ENCODE measurements at regions not wholly inside any gene's neighbourhood (a gene's known extent, or its start where the extent isn't known, plus 50 kb on each side); places are given as distances from the start of the nearest gene placed in this dataset.

- TF ChIP-seq, protein P1, sequence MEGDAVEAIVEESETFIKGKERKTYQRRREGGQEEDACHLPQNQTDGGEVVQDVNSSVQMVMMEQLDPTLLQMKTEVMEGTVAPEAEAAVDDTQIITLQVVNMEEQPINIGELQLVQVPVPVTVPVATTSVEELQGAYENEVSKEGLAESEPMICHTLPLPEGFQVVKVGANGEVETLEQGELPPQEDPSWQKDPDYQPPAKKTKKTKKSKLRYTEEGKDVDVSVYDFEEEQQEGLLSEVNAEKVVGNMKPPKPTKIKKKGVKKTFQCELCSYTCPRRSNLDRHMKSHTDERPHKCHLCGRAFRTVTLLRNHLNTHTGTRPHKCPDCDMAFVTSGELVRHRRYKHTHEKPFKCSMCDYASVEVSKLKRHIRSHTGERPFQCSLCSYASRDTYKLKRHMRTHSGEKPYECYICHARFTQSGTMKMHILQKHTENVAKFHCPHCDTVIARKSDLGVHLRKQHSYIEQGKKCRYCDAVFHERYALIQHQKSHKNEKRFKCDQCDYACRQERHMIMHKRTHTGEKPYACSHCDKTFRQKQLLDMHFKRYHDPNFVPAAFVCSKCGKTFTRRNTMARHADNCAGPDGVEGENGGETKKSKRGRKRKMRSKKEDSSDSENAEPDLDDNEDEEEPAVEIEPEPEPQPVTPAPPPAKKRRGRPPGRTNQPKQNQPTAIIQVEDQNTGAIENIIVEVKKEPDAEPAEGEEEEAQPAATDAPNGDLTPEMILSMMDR (IDR thresholded peaks at IDR 0.05; ENCODE audit: poor library complexity), result no peak
- TF ChIP-seq EZH2 (IDR thresholded peaks at IDR 0.05; ENCODE audit: borderline replicate concordance) (no peak), EZH2phosphoT487 (IDR thresholded peaks at IDR 0.05; ENCODE audit: low read depth, severe bottlenecking, unreplicated experiment) (no peak)
These were observed 59.8 kb downstream of the SOX11 start for GRCh38 chr2:5751873-5752482.

Data from hepatocyte (in vitro differentiated cells).